HG03439 (cell line): ENCODE measurements at regions not wholly inside any gene's neighbourhood (a gene's known extent, or its start where the extent isn't known, plus 50 kb on each side); places are given as distances from the start of the nearest gene placed in this dataset.
"Not testable (repeated sequence)": the region's sequence is repeated elsewhere in the genome, so short reads cannot be mapped to it uniquely, and the experiment has no call there.

ENCODE experiments used
- ATAC-seq: cut with Tn5 transposase; IDR thresholded peaks from one replicate; pipeline ENCODE4 v1.9.1; 2021; ENCODE audit warnings: mild to moderate bottlenecking, moderate library complexity; ENCODE audit not compliant: unreplicated experiment

DNA sequence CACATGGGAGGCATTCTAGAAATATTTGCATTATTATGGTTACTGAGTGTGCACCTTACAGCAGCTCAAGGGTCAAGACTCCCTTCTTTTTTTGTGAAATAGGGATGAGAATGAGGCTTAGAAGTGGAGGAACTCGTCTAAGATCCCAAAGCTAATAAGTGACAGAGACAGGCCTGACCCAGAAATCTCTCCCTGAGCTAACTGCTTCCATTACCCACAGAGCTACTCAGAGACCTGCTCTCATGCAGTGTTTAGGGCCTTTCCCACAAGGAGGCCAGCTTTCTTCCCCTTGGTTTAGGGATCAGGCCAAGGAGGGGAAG is 301.7 kb downstream of the RPS24 start:
- ATAC-seq = no peak

DNA sequence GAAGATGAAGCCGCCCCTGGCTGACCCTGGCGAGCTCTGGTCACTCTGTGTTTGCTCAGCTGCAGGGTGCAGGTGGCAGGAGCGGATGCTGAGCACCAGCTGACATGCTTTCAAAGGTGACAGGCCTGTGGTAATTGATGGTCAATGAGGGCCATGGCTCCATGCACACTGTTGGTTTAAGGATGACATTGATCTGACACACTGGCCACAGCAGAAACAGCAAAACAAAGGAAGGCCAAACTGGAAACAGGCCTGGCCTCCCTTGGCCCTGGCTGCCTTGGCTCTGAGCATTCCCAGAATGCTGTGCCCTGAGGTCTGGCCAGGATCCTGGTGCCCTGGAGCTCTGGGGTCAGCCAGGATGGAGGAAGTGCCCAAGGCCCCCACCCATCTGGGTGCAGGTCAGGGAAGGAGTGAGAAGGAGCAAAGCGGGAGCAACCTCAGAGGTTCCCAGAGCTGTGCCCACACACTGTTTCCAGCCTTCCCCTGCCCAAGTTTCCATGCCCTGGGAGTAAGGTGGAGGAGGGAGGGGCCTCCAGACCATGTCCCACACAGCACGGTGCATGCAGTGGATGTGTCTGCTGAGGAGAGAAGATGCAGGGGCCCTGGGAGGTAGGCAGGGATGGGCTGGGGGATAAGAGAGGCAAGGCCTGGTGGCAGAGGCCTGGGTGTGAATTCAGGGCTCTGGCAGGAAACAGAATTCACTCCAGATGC is 302.2 kb downstream of the RPS24 start:
- ATAC-seq = no peak

DNA sequence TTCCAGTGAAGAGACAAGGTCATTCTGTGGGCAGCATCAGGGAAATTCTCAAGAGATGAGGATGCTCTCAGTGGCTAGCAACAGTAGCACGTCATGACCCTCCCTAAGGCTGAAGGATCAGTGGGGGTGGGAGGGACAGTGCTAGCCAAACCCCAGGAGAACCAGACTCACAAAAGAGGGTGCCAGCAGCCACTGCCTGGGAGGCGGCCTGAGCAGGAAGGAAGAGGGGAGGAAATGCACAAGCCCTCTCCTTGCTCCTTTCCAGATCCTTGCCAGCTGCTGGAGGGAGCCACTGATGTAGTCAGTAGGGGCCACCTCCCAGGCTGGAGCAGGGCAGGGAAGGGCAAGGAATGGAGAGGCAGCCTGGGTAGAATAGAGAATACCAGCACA is 302.7 kb downstream of the RPS24 start:
- no peak for ATAC-seq

DNA sequence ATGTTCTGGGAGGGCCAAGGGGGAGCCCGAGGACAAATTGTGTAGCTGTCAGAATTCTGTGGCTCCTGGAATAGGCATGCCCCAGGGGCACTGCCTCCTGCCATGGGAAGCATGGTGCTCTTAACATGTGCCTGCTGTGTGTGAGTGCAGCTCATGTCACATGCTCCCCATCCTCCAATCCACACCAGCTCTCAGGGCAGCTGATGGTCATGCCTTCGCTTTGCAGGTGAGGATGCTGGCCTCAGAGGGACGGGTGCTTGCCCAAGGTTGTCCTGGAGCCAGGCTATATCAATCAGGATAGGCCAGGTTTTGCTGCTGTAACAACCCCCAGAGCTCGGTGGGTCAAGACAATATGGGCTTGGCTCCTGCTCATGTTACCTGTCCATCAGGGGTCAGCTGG is 303.4 kb downstream of the RPS24 start:
- no peak for ATAC-seq

DNA sequence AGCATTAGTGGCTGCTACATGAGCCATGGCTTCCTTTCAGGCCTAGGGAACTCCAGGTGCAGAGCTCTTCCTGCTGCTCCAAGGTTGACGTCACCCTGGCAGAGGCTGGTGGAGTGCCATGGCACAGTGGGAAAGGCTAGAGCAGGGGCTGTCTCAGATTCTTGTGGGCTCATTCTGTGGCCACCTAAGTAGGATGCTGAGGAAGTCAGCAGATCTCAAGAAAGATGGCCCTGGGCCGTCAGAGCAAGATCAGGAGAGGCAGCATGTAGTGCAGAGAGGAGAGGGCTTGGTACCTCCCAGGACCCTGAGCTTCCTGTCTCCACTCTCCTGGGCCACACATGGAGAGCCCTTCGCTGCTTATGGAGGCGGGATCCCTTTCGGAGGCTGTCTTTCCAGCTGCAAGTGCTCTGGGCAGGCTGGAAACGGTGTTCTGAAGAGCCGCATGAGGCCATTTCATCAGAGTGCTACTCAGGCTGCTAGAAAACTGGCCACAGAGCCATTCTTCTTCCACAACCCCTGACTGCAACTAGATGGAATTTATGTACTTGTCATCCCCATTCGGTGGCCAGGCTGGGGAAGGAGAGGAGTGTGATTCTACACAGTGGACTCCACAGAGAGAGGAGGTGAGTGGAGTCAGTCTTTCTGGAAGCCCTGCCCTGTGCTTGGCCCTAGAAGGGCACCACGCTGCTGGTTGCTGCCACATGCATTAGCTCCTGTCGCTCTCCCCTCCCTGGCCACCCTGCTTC is 304.2 kb downstream of the RPS24 start:
- no peak for ATAC-seq

DNA sequence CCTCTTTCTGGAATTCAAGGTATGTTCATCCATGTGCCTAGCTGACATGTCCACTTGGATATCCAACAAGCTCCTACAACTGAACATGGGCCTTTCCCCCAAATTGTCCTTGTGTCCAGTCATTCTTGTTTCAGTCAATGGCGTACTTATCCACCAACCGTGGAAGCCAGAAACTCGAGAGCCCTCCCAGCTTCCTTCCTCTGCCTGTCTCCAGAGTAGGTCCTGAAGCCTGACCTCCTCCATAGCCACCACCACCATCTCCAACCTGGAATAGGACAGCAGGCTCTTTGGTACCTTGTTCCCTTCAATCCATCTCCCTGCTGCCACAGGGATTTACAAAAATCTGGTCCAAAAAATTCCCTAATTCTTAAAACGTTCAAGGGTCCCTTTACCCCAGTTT is 305.1 kb downstream of the RPS24 start:
- no peak for ATAC-seq

DNA sequence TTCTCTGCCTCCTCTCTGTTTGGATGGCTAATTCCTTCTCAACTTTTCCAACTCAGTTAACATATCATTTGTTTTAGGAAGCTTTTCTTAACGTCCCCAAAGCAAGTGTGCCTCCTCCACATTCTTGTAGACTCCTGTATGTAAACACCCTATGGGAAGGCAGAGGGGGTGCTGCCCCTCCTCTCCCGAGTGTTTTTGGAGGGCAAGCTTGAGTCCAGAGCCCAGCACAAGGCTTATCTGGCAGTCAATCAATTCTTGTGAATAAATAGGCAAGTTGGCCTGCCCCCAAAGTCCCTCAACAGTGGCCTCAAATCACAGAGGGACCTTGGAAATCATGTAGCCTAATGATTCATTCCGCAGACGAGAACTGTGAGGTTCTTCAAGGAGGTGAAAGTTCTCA is 305.6 kb downstream of the RPS24 start:
- no peak for ATAC-seq

DNA sequence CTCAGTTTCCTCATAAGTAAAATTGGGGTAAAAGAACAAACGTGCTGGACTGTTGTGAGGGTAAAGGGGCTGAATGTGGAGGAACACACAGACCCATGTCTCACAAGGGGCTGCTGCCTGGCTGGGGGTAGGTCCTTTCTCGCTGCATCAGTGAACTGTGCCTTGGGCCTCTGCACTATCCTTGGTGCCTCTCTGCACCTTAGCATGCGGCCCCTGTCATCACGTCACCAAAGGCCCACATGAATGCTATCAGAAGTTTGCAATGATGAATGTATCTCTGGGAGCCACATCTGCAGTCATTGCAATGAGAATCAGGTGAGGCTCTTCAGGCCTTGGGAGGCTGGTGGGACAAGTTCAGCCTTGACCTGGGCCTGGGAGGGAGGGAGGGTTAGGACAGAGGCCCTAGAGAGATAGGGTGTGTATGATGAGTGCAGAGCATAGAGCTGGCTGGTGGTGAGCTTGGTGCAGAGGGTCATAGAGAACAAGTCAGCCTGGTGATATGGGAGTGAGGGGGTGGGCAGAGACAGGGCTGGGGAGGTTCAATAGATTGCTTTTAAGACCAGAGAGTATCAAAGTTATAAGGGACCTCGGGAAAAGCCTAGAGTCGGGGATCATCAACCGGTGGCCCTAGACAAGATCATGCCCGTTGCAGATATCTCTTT is 308.4 kb downstream of the RPS24 start:
- no peak for ATAC-seq

DNA sequence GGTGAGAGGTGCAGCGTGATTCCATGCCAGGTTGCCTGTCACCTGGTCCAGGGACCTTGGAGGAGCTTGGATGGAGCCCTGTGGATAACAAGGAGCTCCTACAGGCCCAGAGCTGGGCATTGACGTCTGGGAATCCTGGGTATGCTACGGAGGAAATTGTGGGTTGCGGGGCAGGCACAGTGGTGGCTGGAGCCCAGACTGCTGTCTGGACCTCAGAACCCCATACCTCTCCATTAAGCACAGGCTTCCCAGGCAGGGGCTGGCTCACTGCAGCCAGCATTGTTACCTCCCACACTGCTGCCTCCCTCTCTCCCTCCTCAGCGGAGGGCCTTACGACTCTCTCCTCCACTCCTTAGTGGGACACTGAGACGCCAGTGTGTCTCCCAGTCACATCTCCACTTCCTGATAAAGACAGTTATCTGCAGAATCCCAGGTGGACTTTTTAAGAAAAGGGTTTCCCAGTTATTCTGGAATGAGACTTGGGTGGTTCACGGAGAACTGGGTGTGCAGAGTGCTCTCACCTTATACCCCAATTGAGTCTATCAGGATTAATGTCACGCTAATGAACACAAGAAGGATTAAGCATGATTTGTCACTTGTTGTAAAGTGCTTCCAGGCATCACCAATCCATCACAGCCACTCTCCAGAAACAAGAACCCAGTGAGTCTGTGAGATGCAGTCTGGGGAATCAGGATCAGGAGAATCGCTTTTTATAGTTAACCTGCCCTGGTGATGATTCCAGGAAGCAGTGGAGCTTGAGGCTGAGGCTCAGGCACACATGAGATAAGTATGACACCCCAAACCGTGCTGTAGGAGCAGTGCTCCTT is 309.4 kb downstream of the RPS24 start:
- ATAC-seq = no peak

DNA sequence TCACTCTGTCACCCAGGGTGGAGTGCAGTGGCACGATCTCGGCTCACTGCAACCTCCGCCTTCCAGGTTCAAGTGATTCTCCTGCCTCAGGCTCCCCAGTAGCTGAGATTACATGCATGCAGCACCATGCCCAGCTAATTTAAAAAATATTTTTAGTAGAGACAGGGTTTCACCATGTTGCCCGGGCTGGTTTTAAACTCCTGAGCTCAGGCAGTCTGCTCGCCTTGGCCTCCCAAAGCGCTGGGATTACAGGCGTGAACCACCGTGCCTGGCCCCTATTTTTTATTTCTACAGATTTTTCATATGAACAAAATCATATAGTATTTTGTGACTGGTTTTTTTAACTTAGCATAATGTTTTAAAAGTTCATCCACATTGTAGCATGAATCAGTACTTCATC is 310.6 kb downstream of the RPS24 start:
- not testable (repeated sequence) for ATAC-seq

DNA sequence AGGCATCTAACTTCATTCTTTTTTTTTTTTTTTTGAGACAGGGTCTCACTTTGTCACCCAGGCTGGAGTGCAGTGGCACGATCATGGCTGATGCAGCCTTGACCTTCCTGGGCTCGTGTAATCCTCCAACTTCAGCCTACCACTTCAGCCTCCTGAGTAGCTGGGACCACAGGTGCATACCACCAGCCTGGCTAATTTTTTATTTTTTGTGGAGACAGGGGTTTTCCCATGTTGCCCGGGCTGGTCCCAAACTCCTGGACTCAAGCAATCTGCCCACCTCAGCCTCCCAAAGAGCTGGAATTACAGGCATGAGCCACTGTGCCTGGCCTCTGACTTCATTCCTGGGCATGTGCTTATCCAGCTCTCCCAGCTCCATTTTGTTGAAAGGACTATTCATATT is 311.9 kb downstream of the RPS24 start:
- ATAC-seq = not testable (repeated sequence)

DNA sequence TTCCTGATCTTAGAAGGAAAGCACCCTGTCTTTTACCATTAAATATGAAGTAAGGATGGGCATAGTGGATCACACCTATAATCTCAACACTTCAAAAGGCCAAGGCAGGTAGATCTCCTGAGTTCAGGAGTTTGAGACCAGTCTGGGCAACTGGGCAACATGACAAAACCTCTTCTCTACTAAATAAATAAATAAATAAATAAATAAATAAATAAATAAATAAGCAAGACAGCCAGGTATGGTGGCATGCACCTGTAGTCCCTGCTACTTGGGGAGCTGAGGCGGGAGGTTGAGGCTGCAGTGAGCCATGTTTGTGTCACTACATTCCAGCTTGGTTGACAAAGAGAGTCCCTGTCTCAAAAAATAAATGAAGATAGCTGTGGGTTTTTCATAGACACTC is 313.1 kb downstream of the RPS24 start:
- ATAC-seq = no peak

DNA sequence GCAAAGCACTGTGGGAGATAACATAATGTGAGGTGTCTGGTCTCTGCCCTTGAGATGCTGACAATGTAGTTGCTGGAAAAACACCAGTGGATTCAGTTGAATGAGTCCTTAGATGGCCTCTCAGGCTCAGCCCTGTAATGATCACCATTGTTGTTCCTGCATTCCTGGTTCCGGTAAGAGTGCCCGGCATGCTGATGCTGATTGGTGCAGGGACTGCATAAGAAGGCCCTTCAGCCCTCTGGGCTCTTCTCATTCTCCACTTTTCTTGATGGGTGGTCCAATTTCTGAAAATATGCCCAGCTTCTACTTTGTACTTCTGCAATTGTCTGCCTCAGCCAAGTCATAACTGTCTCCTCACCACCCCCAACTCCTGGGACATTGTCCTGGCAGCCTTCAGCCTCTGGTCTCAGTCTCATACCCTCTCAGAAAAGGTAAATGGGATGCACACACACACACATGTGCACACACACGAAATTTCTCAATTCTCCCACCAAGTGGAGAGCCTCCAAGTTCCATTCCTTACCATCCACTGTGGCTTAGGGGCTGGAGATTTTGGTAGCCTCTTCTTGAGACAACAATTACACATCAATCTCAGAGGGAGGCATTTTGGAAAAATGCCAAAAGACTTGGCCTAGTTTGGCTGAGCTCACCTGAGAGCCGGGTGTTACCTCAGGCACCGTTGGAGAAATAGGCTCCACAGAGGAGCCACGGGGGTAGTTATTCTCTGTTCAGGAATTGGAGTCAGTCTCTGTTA is 314.9 kb downstream of the RPS24 start:
- no peak for ATAC-seq

DNA sequence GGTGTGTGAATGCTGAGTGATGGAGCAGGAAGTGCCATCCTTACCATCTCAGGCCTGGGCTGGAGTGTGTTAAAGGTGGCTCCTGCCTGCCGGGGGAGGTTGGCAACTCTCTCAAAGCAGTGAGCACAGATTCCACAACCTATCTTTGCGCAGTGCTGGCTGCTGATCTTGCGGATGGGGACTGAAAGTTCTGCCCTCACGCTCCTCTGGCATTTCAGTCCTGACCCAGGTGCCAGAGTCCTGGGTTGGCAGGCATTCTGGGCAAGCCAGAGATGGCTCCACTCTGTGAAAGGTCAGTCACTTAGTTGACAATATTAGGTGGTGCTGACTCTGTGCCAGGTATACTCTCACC is 315.5 kb downstream of the RPS24 start:
- ATAC-seq = no peak

DNA sequence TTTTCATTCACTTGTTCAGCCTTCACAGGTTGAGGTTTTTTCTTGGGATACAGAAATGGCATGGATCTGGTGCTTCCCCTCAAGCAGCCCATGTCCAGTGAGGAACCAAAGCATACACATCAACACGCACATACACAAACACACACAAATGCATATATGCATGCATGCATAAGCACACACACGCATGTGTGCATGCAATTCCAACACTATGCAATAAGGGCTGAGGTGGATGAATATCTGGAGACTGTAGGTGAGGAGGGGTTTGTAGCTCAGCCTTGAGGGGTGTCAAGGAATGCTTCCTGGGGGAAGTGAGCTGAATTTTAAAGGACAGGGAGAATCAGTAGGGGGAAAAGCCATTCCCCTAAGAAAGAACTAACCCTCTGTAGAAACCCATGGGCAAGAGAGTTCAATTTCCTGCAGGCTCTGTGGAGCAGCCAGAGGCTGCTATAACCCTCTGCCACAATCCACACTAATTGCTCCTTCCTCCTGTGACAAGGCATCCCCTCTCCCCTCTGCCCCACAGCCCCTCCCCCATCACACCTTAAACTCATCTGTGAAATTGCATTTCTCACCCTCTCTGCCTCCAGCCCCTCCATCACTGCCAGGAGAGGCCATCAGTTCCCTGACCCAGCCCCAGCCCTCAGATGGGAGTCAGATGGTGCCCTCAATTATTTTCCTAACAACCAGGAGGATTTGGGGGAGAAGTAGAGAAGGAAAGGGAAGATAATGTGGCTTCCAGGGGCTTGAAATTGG is 316.4 kb downstream of the RPS24 start:
- no peak for ATAC-seq

DNA sequence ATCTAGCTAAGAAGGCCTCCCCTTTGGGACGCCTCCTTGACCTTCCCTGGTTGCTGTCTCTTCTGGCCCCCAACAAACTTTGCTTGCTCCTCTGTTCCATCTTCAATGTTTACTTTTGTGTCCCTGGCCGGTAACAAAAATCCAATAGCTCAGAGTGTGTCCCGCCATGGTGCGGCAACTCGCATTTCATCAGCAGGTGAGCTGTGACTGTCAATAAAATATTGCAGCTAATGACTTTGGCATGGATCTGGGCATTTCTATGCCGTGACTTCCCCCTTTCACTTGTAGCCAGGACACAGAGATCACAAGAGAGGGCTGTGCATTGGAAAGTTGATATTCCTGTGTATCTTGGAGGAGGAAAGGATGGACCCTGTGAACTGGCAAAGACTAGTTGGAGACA is 317.6 kb downstream of the RPS24 start:
- ATAC-seq = no peak

DNA sequence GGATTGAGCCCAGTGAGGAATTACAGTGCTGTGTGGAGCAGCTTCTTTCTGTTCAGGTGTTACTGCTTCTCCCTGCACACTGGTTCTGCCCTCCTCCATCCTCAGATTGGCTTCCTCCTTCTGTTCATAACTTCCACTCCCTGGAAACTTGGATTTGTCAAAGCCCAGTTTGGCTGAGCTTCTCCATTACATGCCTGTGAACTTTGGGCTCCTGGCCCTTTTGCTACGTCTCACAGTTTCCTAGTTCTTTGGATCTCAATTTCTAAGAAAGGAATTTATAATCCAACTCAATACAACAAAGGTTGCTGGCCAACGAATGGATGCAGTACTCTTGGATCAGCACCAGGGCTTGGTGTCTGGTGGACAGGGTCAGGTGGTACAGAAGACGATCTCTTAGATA is 318.1 kb downstream of the RPS24 start:
- ATAC-seq = no peak

DNA sequence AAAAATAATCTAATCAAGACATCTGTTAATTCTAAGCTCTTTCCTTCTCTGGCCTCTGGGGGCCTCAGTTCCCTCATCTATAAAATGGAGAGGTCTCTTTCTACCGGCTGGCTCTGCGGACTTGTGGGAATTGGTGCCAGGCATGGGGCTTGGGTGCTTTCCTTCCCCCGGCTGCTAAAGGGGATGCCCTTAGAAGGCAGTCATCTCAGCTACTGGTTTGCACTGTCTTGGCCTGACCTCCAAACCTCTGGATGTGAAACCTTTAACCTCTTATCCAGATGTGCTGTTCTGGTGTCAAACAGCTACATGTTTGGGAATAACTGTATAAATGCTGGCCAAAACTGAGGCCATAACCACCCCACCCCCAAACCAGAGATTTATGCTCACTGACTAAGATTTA is 320.0 kb downstream of the RPS24 start:
- ATAC-seq = no peak

DNA sequence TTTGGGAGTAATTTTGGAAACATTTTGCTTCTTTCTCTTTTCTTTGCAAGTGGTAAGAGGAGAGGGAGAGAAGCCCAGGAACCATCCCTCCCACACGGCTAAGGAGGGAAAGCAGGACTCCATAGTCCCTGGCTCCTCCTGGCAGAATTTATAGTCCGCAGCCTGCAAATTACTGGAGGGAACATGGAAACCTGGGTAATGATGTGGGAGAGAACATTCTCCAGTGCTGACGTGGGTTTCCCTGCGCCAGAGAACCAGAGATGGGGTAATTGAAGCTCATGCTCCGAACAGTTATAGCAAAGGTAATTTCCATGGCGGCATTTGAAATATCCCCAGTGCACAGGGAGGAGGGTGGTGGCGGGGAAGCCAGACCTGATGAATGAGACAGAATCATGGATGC is 320.4 kb downstream of the RPS24 start:
- ATAC-seq = no peak

DNA sequence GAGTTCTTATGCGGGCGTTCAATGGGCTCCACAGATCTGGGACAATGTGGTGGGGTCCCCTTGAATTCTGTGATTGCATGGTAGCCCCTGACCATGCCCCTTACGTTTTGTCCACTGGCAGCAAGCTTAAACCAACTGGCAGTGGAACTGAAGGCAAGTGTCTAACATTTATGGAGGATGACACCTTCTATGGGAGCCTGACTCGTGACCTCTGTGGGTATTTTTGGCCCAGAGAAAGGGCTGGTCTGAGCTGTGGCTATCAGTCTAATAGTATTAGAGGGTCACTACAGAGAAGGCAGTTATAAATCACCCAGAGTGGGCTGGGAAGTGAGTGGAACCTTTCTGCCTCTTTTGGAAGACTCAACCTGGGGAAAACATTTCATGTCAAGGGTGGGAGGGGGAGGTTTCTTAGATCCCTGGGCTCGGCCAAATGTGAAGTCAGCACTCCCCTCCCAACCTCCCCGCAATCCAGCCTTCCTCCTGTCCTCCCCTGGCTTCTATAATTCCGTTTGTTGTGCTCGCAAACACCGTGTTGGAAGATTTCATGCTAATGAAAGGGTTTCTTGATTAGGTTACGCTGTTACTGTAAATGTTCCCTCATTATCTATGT is 322.7 kb downstream of the RPS24 start:
- no peak for ATAC-seq
